ENCODE measurements at regions not wholly inside any gene's neighbourhood (a gene's known extent, or its start where the extent isn't known, plus 50 kb on each side); places are given as distances from the start of the nearest gene placed in this dataset.

DNA sequence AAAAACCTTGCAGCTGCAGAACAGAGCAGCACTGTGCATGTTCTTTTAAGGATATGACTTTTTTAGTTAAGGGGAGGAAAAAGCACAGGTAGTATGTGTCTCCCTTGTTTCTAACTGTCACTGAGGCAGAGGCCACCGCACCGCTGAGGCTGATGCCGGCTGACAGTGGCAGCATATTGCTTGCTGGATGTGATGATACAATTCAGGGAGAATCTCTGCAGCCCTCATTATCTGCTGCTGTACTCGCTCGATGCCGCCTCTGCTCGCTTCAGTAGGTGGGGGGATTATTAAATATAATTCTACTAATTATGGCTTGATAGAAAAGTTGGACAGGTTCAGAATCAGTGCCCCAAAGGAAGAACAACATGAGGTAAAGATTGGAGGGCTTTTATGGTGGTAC is 378.8 kb upstream of the NOCT start:
- no peak for TF ChIP-seq RAD21 (IDR thresholded peaks at IDR 0.05; ENCODE audit: low read depth)
- no peak for TF ChIP-seq YY1 (IDR thresholded peaks at IDR 0.05; ENCODE audit: low read depth)
- TF ChIP-seq, protein P1, sequence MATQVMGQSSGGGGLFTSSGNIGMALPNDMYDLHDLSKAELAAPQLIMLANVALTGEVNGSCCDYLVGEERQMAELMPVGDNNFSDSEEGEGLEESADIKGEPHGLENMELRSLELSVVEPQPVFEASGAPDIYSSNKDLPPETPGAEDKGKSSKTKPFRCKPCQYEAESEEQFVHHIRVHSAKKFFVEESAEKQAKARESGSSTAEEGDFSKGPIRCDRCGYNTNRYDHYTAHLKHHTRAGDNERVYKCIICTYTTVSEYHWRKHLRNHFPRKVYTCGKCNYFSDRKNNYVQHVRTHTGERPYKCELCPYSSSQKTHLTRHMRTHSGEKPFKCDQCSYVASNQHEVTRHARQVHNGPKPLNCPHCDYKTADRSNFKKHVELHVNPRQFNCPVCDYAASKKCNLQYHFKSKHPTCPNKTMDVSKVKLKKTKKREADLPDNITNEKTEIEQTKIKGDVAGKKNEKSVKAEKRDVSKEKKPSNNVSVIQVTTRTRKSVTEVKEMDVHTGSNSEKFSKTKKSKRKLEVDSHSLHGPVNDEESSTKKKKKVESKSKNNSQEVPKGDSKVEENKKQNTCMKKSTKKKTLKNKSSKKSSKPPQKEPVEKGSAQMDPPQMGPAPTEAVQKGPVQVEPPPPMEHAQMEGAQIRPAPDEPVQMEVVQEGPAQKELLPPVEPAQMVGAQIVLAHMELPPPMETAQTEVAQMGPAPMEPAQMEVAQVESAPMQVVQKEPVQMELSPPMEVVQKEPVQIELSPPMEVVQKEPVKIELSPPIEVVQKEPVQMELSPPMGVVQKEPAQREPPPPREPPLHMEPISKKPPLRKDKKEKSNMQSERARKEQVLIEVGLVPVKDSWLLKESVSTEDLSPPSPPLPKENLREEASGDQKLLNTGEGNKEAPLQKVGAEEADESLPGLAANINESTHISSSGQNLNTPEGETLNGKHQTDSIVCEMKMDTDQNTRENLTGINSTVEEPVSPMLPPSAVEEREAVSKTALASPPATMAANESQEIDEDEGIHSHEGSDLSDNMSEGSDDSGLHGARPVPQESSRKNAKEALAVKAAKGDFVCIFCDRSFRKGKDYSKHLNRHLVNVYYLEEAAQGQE (IDR thresholded peaks at IDR 0.05; ENCODE audit: low read depth) = no peak
- no peak for TF ChIP-seq EP300 (IDR thresholded peaks at IDR 0.05; ENCODE audit: borderline replicate concordance)
- no peak for TF ChIP-seq CEBPB (IDR thresholded peaks at IDR 0.05)
- TF ChIP-seq NFIC (IDR thresholded peaks at IDR 0.05) = no peak
- TF ChIP-seq TEAD4 (IDR thresholded peaks at IDR 0.05) = no peak
- TF ChIP-seq, protein P2, sequence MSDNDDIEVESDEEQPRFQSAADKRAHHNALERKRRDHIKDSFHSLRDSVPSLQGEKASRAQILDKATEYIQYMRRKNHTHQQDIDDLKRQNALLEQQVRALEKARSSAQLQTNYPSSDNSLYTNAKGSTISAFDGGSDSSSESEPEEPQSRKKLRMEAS (IDR thresholded peaks at IDR 0.05) = no peak
- no peak for TF ChIP-seq CREB1 (IDR thresholded peaks at IDR 0.05; ENCODE audit: low read depth)
- TF ChIP-seq TAF1 (IDR thresholded peaks at IDR 0.05; ENCODE audit: low read depth) = no peak
- no peak for TF ChIP-seq ZBTB7A (IDR thresholded peaks at IDR 0.05; ENCODE audit: low read depth)
- TF ChIP-seq TCF12 (IDR thresholded peaks at IDR 0.05; ENCODE audit: low read depth) = no peak
- TF ChIP-seq EGR1 (IDR thresholded peaks at IDR 0.05) = no peak

Measured in Ishikawa (cell line).